Heart left ventricle (tissue), 16 donors: ENCODE measurements at regions not wholly inside any gene's neighbourhood (a gene's known extent, or its start where the extent isn't known, plus 50 kb on each side); places are given as distances from the start of the nearest gene placed in this dataset.

ENCODE experiments used
- ATAC-seq, 4 donors: fragments of 200-7000 bp; cut with Tn5 transposase; one replicate each; pipeline ENCODE4 v1.9.1; 2020 to 2022; ENCODE audit warnings: moderate library complexity in 4 of 4, mild to moderate bottlenecking in 3 of 4, moderate number of reproducible peaks in 1 of 4
- DNase-seq, 5 donors: peaks; one replicate each; pipeline ENCODE4 v3.0.0-alpha.2; 2020
- H3K27ac ChIP-seq, 12 donors: fragments of 200-600 bp; sonication (generic) in 4 of 12; one replicate each; pipeline versions ENCODE4 v1.5.0 to v1.8.0; 2016 to 2022; ENCODE audit warnings: mild to moderate bottlenecking in 2 of 12
- H3K27me3 ChIP-seq, 9 donors: fragments of 200-600 bp; sonication (generic) in 2 of 9; one replicate each; pipeline versions ENCODE4 v1.5.1 to v1.8.0; 2016 to 2022; ENCODE audit warnings: mild to moderate bottlenecking in 3 of 9
- H3K36me3 ChIP-seq, 9 donors: fragments of 200-600 bp; sonication (generic) in 2 of 9; one replicate each; pipeline versions ENCODE4 v1.5.0 to v1.8.0; 2018 to 2022; ENCODE audit warnings: mild to moderate bottlenecking in 2 of 9
- H3K4me1 ChIP-seq, 12 donors: fragments of 200-600 bp; sonication (generic) in 4 of 12; one replicate each; pipeline versions ENCODE4 v1.5.0 to v1.8.0; 2016 to 2022; ENCODE audit warnings: mild to moderate bottlenecking in 3 of 12
- H3K4me3 ChIP-seq, 12 donors: fragments of 200-600 bp; sonication (generic) in 4 of 12; one replicate each; pipeline versions ENCODE4 v1.5.0 to v1.8.0; 2017 to 2022; ENCODE audit warnings: mild to moderate bottlenecking in 9 of 12, moderate library complexity in 4 of 12
- H3K9me3 ChIP-seq, 12 donors: fragments of 200-600 bp; sonication (generic) in 4 of 12; one replicate each; pipeline versions ENCODE4 v1.5.0 to v1.8.0; 2016 to 2022; ENCODE audit warnings: mild to moderate bottlenecking in 1 of 12
- CTCF ChIP-seq, 12 donors: fragments of 200-600 bp; sonication (generic) in 4 of 12; IDR thresholded peaks; one replicate each; pipeline versions ENCODE4 v1.5.0 to v1.8.0; 2018 to 2022; ENCODE audit warnings: antibody characterized with exemption in 12 of 12, mild to moderate bottlenecking in 5 of 12
- POLR2A ChIP-seq, 2 donors: fragments of 450-650 bp; IDR thresholded peaks; one replicate each; pipeline ENCODE4 v1.6.1; 2017; ENCODE audit warnings: antibody characterized with exemption in 2 of 2, mild to moderate bottlenecking in 2 of 2, moderate library complexity in 2 of 2
- WGBS, 4 donors: extraction: QIAGEN DNeasy Blood & Tissue Kit in 2 of 4; methylation state at CpG; one replicate each; pipeline versions ENCODE4 v1.1.5 to v1.1.7; 2013 to 2018; 5-methylcytosine and 5-hydroxymethylcytosine counted together
- intact Hi-C, 10 donors: fragments of 100-400 bp; cut with DNase I; formaldehyde crosslinking; loops; one replicate each; pipeline versions ENCODE4 v1.11.1 to v1.14.2; 2022
- donor health status: ischemic (EF 13 %, LVEDD 7.1; RV severe dilation, severe dysfunction).
- donor health status: healthy with polysubstance abuse.
- donor health status: DM: no; HTN: yes; CAD: no.
- donor health status: DM: no; HTN: no; CAD: no.
- donor health status: ischemic (EF 25% LVEDD 6.9; RV normal size, moderate dysfunction).
- donor health status: ischemic (EF 25% LVEDD 5.7; RV mildly dilated, moderate dysfunction).
- donor health status: healthy.
- donor health status: DM: yes; HTN: yes; CAD: no.
- donor health status: ischemic (EF 35%, LVEDD 5.7; RV mildly dilated, moderate dysfunction).
- donor health status: nonischemic (EF 11% LVEDD 7.7; RV severe dilation, severe dysfunction).
- donor health status: DM: yes; HTN: yes; CAD: no.
- donor health status: PGD.
- donor health status: ischemic (EF 29% LVEDD 5.4; RV normal size, mild dysfunction).
- donor health status: nonischemic (EF 23%, LVEDD 6.1; RV moderate dilation, normal function).

- intact Hi-C loops: loop anchor here in 1 of 10 donors (10.0 kb wide), 1 partner anchor 102 kb away; no protein-coding TSS in a partner anchor
- peaks cover 16 to 91% (median 30%) of the 10 kb centered on the region in 9 donors for H3K27me3 ChIP-seq
- H3K4me1 ChIP-seq: peaks cover 0 to 4% (median 0%) of the 10 kb centered on the region in 12 donors
- 34 to 43% (median 40%) methylated on average over 6 of the region's 6 CpGs for WGBS, 4 donors
- no peaks in the 10 kb centered on the region for H3K36me3 ChIP-seq
- no peak for DNase-seq
- ATAC-seq: no peak
- no peak for TF ChIP-seq CTCF (IDR thresholded peaks at IDR 0.05)
- no peak for TF ChIP-seq POLR2A (IDR thresholded peaks at IDR 0.05)
- H3K9me3 ChIP-seq: no peaks in the 10 kb centered on the region
- no peak overlapping the region for H3K4me3 ChIP-seq
- no peak overlapping the region for H3K27ac ChIP-seq
Measured at GRCh38 chr12:132422381-132423043, 67.4 kb upstream of the FBRSL1 start.

DNA sequence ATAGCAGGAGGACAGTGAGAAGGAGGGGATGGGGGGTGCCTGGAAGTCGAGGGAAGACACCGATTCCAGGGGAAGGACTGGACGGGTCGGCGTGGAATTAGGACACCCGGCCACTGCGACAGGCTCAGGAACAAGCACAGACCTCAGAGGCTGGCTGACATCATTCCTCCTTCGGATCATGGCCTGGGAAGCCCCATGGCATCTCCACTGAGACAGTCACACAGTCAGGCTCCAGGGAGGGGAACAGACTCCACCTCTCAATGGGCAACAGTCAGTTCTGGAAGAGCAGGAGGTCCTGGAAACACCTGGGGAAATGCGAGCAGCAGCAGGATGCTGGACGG lies 67.9 kb upstream of the FBRSL1 start:
- H3K27me3 ChIP-seq: peaks cover 16 to 94% (median 32%) of the 10 kb centered on the region in 9 donors
- intact Hi-C loops: loop anchor here in 1 of 10 donors (10.0 kb wide), 1 partner anchor 103 kb away; no protein-coding TSS in a partner anchor

DNA sequence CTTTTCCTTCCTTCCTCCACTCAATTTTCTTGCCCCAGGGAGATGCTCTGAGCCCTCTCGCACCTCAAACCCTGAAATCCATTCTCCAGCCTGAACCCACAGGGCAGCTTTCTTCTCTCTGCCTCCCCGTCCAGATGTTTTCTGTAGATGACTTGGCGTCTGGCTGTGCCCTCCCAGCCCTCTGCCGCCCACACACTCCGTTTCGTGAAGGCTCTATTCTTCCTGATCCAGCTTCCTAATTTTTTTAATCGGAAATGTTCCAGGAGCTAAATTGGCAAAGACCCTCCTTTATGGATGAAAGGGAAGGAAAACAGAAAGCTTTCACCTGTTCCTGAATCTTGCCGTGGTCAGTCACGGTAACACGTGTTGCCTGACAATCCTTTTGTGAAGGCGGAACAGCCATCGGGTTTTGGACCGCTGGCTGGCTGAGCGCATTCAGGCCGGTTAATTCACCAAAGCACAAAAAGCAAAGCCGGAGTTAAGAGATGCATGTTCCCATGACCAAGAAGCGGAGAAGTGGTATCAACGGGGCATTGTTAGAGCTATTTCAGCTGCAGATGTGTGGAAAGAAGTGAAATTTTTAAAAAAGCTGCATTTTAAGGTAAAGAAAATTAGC lies 70.2 kb upstream of the FBRSL1 start:
- 39 to 50% (median 50%) methylated on average over 18 of the region's 18 CpGs for WGBS, 4 donors
- ATAC-seq (no peak), DNase-seq (no peak)
- Histone ChIP-seq H3K27ac (no peak overlapping the region), H3K36me3 (no peaks in the 10 kb centered on the region), H3K27me3 (peaks cover 21 to 94% (median 44%) of the 10 kb centered on the region in 9 donors), H3K9me3 (no peaks in the 10 kb centered on the region), H3K4me3 (no peak overlapping the region), H3K4me1 (peaks cover 0 to 8% (median 4%) of the 10 kb centered on the region in 12 donors)
- TF ChIP-seq CTCF (IDR thresholded peaks at IDR 0.05): no peak
- intact Hi-C loops: loop anchor here in 7 of 10 donors (5.0 to 10.0 kb wide), 4 partner anchors 103 to 267 kb away; no protein-coding TSS in a partner anchor

More for the DNA sequence above, 67.9 kb upstream of the FBRSL1 start:
- Histone ChIP-seq H3K27ac (no peak overlapping the region), H3K9me3 (no peaks in the 10 kb centered on the region), H3K4me3 (no peak overlapping the region), H3K4me1 (peaks cover 0 to 4% (median 0%) of the 10 kb centered on the region in 12 donors), H3K36me3 (no peaks in the 10 kb centered on the region)
- 36 to 59% (median 50%) methylated on average over 9 to 10 of the region's 10 CpGs for WGBS, 4 donors
- TF ChIP-seq CTCF (IDR thresholded peaks at IDR 0.05): no peak
- TF ChIP-seq POLR2A (IDR thresholded peaks at IDR 0.05): no peak
- ATAC-seq (no peak), DNase-seq (no peak)

- intact Hi-C loops: loop anchor here in 6 of 10 donors (5.0 to 10.0 kb wide), 3 partner anchors 104 to 266 kb away; no protein-coding TSS in a partner anchor
- DNase-seq (no peak), ATAC-seq (no peak)
- Histone ChIP-seq H3K36me3 (no peaks in the 10 kb centered on the region), H3K4me1 (peaks cover 0 to 10% (median 6%) of the 10 kb centered on the region in 12 donors), H3K27me3 (peaks cover 21 to 92% (median 42%) of the 10 kb centered on the region in 9 donors), H3K4me3 (no peak overlapping the region), H3K9me3 (no peaks in the 10 kb centered on the region), H3K27ac (no peak overlapping the region)
- 88 to 92% (median 90%) methylated on average over 3 of the region's 3 CpGs for WGBS, 4 donors
- TF ChIP-seq CTCF (IDR thresholded peaks at IDR 0.05): no peak
- no peak for TF ChIP-seq POLR2A (IDR thresholded peaks at IDR 0.05)
Measured at GRCh38 chr12:132418393-132418925, 71.5 kb upstream of the FBRSL1 start.
